SK-N-SH (cell line): ENCODE measurements at regions not wholly inside any gene's neighbourhood (a gene's known extent, or its start where the extent isn't known, plus 50 kb on each side); places are given as distances from the start of the nearest gene placed in this dataset.
A peak's percentile ranks its signal among the peaks of the same experiment; 100 is the strongest.

ENCODE experiments used
- CTCF ChIA-PET: fragments of 300-600, 350-600 bp; formaldehyde crosslinking; extraction: SDS; loops from one replicate; lab custom pipeline; 2021; lab: Yijun Ruan, JAX
- POLR2A ChIA-PET: fragments of 350-600 bp; sonication (Branson Sonifier 250); formaldehyde crosslinking; extraction: SDS; loops from one replicate; lab custom pipeline; 2020; ENCODE audit warnings: antibody characterized with exemption, inconsistent platforms; lab: Yijun Ruan, JAX
- DNase-seq: peaks from one replicate; pipeline ENCODE4 v3.0.0; 2012
- H2AFZ ChIP-seq: fragments of 200-600 bp; sonication (generic); 2 replicates; pipeline ENCODE4 v1.8.1; 2016; ENCODE audit warnings: antibody characterized with exemption, mild to moderate bottlenecking, low read depth
- H3F3A ChIP-seq: fragments of 200-600 bp; sonication (generic); replicated peaks from 2 replicates; pipeline ENCODE3; 2016; ENCODE audit warnings: antibody characterized with exemption, mild to moderate bottlenecking; ENCODE audit not compliant: insufficient read depth
- H3K27ac ChIP-seq, 2 experiments: fragments of 200-500 bp in 1 of 2; fragments of 200-600 bp in 1 of 2; sonication (Bioruptor generic) in 1 of 2; sonication (generic), shearing (Covaris generic) in 1 of 2; 2 replicates each; pipeline versions ENCODE4 v1.5.1 to v1.6.1; 2014 to 2016; ENCODE audit warnings: low read depth in 2 of 2, inconsistent platforms in 1 of 2, low read length in 1 of 2, mild to moderate bottlenecking in 1 of 2, mixed read lengths in 1 of 2
- H3K27me3 ChIP-seq: fragments of 200-600 bp; sonication (generic), shearing (Covaris generic); 2 replicates; pipeline ENCODE4 v1.6.1; 2016; ENCODE audit warnings: mixed run types; ENCODE audit not compliant: insufficient read depth
- H3K36me3 ChIP-seq, 2 experiments: fragments of 200-500 bp in 1 of 2; fragments of 200-600 bp in 1 of 2; sonication (Bioruptor generic) in 1 of 2; sonication (generic) in 1 of 2; replicated peaks in 1 of 2; 2 replicates each; pipeline versions ENCODE3 to v1.5.1; 2014 to 2016; ENCODE audit warnings: low read length in 1 of 2, mild to moderate bottlenecking in 1 of 2; ENCODE audit not compliant: insufficient read depth in 2 of 2, control insufficient read depth in 1 of 2
- H3K4me1 ChIP-seq, 2 experiments: fragments of 200-500 bp in 1 of 2; fragments of 200-600 bp in 1 of 2; sonication (Bioruptor generic) in 1 of 2; sonication (generic), shearing (Covaris generic) in 1 of 2; 2 replicates each; pipeline versions ENCODE4 v1.5.1 to v1.6.1; 2014 to 2016; ENCODE audit warnings: low read depth in 1 of 2, low read length in 1 of 2, mixed run types in 1 of 2; ENCODE audit not compliant: insufficient read depth in 2 of 2, control insufficient read depth in 1 of 2
- H3K4me2 ChIP-seq: fragments of 200-600 bp; sonication (generic), shearing (Covaris generic); 2 replicates; pipeline ENCODE4 v1.6.1; 2017; ENCODE audit warnings: mixed run types
- H3K4me3 ChIP-seq, 2 experiments: fragments of 200-500 bp in 1 of 2; fragments of 200-600 bp in 1 of 2; sonication (Bioruptor generic) in 1 of 2; sonication (generic), shearing (Covaris generic) in 1 of 2; 2 replicates each; pipeline versions ENCODE4 v1.5.1 to v1.8.1; 2014 to 2016; ENCODE audit warnings: low read depth in 2 of 2, inconsistent platforms in 1 of 2, low read length in 1 of 2, mild to moderate bottlenecking in 1 of 2, mixed read lengths in 1 of 2, moderate library complexity in 1 of 2
- H3K79me2 ChIP-seq: fragments of 200-600 bp; sonication (generic); 2 replicates; pipeline ENCODE4 v1.8.1; 2017; ENCODE audit warnings: mild to moderate bottlenecking; ENCODE audit not compliant: insufficient read depth
- H3K9ac ChIP-seq: fragments of 200-600 bp; sonication (generic); 2 replicates; pipeline ENCODE4 v1.6.1; 2017; ENCODE audit warnings: mixed run types
- H3K9me2 ChIP-seq: fragments of 200-600 bp; sonication (generic); 2 replicates; pipeline ENCODE4 v1.6.1; 2017; ENCODE audit warnings: mixed run types
- H3K9me3 ChIP-seq: fragments of 200-600 bp; sonication (generic); 2 replicates; pipeline ENCODE4 v1.6.1; 2017; ENCODE audit warnings: mixed run types, mild to moderate bottlenecking, moderate library complexity
- H4K20me1 ChIP-seq: fragments of 200-600 bp; sonication (generic); 2 replicates; pipeline ENCODE4 v1.6.1; 2017; ENCODE audit warnings: mild to moderate bottlenecking, mixed run types; ENCODE audit not compliant: insufficient read depth
- CTCF ChIP-seq: fragments of 200-600 bp; sonication (generic); IDR thresholded peaks from 2 replicates; pipeline ENCODE4 v1.6.1; 2017; ENCODE audit warnings: antibody characterized with exemption, mild to moderate bottlenecking, moderate library complexity
- ELF1 ChIP-seq: IDR thresholded peaks from 2 replicates; pipeline ENCODE4 v1.4.0; 2012
- EP300 ChIP-seq, 2 experiments: IDR thresholded peaks; 2 replicates each; pipeline versions ENCODE4 v1.4.0 to v1.6.1; 2012; ENCODE audit warnings: borderline replicate concordance in 1 of 2, low read depth in 1 of 2, low read length in 1 of 2
- MXI1 ChIP-seq: IDR thresholded peaks from 2 replicates; pipeline ENCODE4 v1.6.1; 2012; ENCODE audit warnings: mild to moderate bottlenecking, low read depth, low read length, improper control_type of control experiment
- NRF1 ChIP-seq: IDR thresholded peaks from 2 replicates; pipeline ENCODE4 v1.6.1; 2012; ENCODE audit warnings: low read depth, mild to moderate bottlenecking, low read length
- PBX3 ChIP-seq: IDR thresholded peaks from 2 replicates; pipeline ENCODE4; 2012
- POLR2AphosphoS5 ChIP-seq: IDR thresholded peaks from 2 replicates; pipeline ENCODE4 v1.6.1; 2012; ENCODE audit warnings: low read depth, low read length
- RXRA ChIP-seq: IDR thresholded peaks from 2 replicates; pipeline ENCODE4 v1.4.0; 2012; ENCODE audit warnings: low read depth, mild to moderate bottlenecking, borderline replicate concordance
- TAF1 ChIP-seq: IDR thresholded peaks from 2 replicates; pipeline ENCODE4 v1.6.1; 2012; ENCODE audit warnings: low read depth, mild to moderate bottlenecking, low read length, moderate library complexity, borderline replicate concordance
- ZBTB33 ChIP-seq: IDR thresholded peaks from 2 replicates; pipeline ENCODE4 v1.4.0; 2012; ENCODE audit warnings: low read depth, borderline replicate concordance
- WGBS: methylation state at CpG from one replicate; pipeline ENCODE4 v1.1.6; 2017; ENCODE audit warnings: low lambda C conversion rate; 5-methylcytosine and 5-hydroxymethylcytosine counted together

- no peaks in the 10 kb centered on the region; a peak in 1 of 4 replicates for H3K4me1 ChIP-seq
- no peak overlapping the region for H3K27ac ChIP-seq
- H3K4me3 ChIP-seq: no peak overlapping the region
- H3K9ac ChIP-seq: no peak overlapping the region
- H3K27me3 ChIP-seq: no peaks in the 10 kb centered on the region
- DNase-seq: no peak
- no peaks in the 10 kb centered on the region for H3K36me3 ChIP-seq
- WGBS: 31% methylated on average over 2 of the region's 2 CpGs
- ChIA-PET CTCF (no interaction called here), POLR2A (no interaction called here)
- H3K9me2 ChIP-seq: no peaks in the 10 kb centered on the region
- no peaks in the 10 kb centered on the region for H3K79me2 ChIP-seq
- H3F3A ChIP-seq: no peaks in the 10 kb centered on the region
- H4K20me1 ChIP-seq: no peaks in the 10 kb centered on the region
- no peak overlapping the region for H3K4me2 ChIP-seq
- no peak overlapping the region for H2AFZ ChIP-seq
- TF ChIP-seq CTCF (peak; percentile 29), ZBTB33 (no peak)
- TF ChIP-seq, all 33 proteins: peak for 1
- no peaks in the 10 kb centered on the region for H3K9me3 ChIP-seq
These were observed 914.9 kb upstream of the PCDH7 start for GRCh38 chr4:29805245-29805644.

- WGBS: under 1% methylated on average over 3 of the region's 3 CpGs
- no peak overlapping the region for H3K4me2 ChIP-seq
- POLR2A ChIA-PET: no interaction called here
- H3K4me1 ChIP-seq: no peaks in the 10 kb centered on the region; a peak in 1 of 4 replicates
- H3K79me2 ChIP-seq: no peaks in the 10 kb centered on the region
- no peaks in the 10 kb centered on the region for H4K20me1 ChIP-seq
- TF ChIP-seq PBX3: no peak
- TF ChIP-seq RXRA: no peak
- TF ChIP-seq EP300 (IDR thresholded peaks at IDR 0.05; ENCODE audit: borderline replicate concordance in 1 of 2, low read depth in 1 of 2, low read length in 1 of 2): no peak
- no peak for TF ChIP-seq POLR2AphosphoS5
- no peak for TF ChIP-seq NRF1
- TF ChIP-seq ELF1: no peak
- TF ChIP-seq MXI1: no peak
- no peak for TF ChIP-seq TAF1
- H3K36me3 ChIP-seq: no peaks in the 10 kb centered on the region
- H3K9me2 ChIP-seq: no peaks in the 10 kb centered on the region
- H3K9ac ChIP-seq: no peak overlapping the region
- H3K4me3 ChIP-seq: no peak overlapping the region
- H3K9me3 ChIP-seq: no peaks in the 10 kb centered on the region
- H3F3A ChIP-seq: no peaks in the 10 kb centered on the region
- CTCF ChIA-PET: no interaction called here
- no peak overlapping the region for H2AFZ ChIP-seq
- DNase-seq: no peak
- H3K27me3 ChIP-seq: no peaks in the 10 kb centered on the region
- no peak overlapping the region for H3K27ac ChIP-seq
These were observed 914.2 kb upstream of the PCDH7 start for GRCh38 chr4:29805916-29806480.
